H1 (cell line): ENCODE measurements at regions not wholly inside any gene's neighbourhood (a gene's known extent, or its start where the extent isn't known, plus 50 kb on each side); places are given as distances from the start of the nearest gene placed in this dataset.

Experiments used
- CTCF ChIA-PET: fragments of 300-600 bp; sonication (Branson Sonifier 250); formaldehyde crosslinking; loops from one replicate; lab custom pipeline; 2021; ENCODE audit not compliant: partially characterized antibody; lab: Charles Lee
- POLR2A ChIA-PET: fragments of 300-600 bp; sonication (Branson Sonifier 250); formaldehyde crosslinking; loops from one replicate; lab custom pipeline; 2021; ENCODE audit warnings: inconsistent platforms; ENCODE audit not compliant: partially characterized antibody; lab: Charles Lee
- DNase-seq, 2 experiments: peaks; one replicate each; pipeline versions ENCODE4 v3.0.0 to v3.0.0-alpha.2; 2010 to 2022; ENCODE audit warnings: low spot score in 2 of 2, low read depth in 1 of 2, mixed read lengths in 1 of 2
- FAIRE-seq: peaks from 2 replicates; lab custom pipeline; 2011; peaks lifted over from hg19 to GRCh38; lab: Jason Lieb, UNC
- H2AFZ ChIP-seq: 2 replicates; pipeline ENCODE4 v1.8.1; 2012; ENCODE audit warnings: low read length, inconsistent platforms
- H2AK5ac ChIP-seq: 2 replicates; pipeline ENCODE4 v1.6.1; 2013; ENCODE audit warnings: low read depth, low read length
- H2BK120ac ChIP-seq: replicated peaks from 2 replicates; pipeline ENCODE3; 2013; ENCODE audit warnings: low read depth, low read length, inconsistent platforms
- H2BK12ac ChIP-seq: 2 replicates; pipeline ENCODE4 v1.6.1; 2013; ENCODE audit warnings: low read depth, low read length
- H2BK15ac ChIP-seq: 2 replicates; pipeline ENCODE4 v1.6.1; 2013; ENCODE audit warnings: low read length
- H2BK20ac ChIP-seq: 2 replicates; pipeline ENCODE4 v1.6.1; 2013; ENCODE audit warnings: low read length
- H2BK5ac ChIP-seq: 2 replicates; pipeline ENCODE4 v1.6.1; 2013; ENCODE audit warnings: low read depth, low read length
- H3K14ac ChIP-seq: 2 replicates; pipeline ENCODE4 v1.6.1; 2013; ENCODE audit warnings: inconsistent platforms; ENCODE audit not compliant: insufficient read length
- H3K18ac ChIP-seq: 2 replicates; pipeline ENCODE4 v1.6.1; 2013; ENCODE audit warnings: low read length; ENCODE audit errors: extremely low read depth
- H3K23ac ChIP-seq: 2 replicates; pipeline ENCODE4 v1.6.1; 2013; ENCODE audit warnings: inconsistent platforms; ENCODE audit not compliant: insufficient read length
- H3K23me2 ChIP-seq: 2 replicates; pipeline ENCODE4 v1.6.1; 2013; ENCODE audit warnings: low read depth, low read length
- H3K27ac ChIP-seq: 2 replicates; pipeline ENCODE4 v1.6.1; 2011; ENCODE audit warnings: low read depth, low read length, inconsistent platforms
- H3K27me3 ChIP-seq, 4 experiments: replicated peaks in 1 of 4; 1 replicate in 1 of 4; 2 replicates in 3 of 4; pipeline versions ENCODE4 v1.6.1 to v1.8.1; 2011 to 2013; ENCODE audit warnings: low read length in 3 of 4, mild to moderate bottlenecking in 3 of 4, inconsistent platforms in 2 of 4, mixed read lengths in 2 of 4, moderate library complexity in 1 of 4; ENCODE audit not compliant: control insufficient read depth in 3 of 4, insufficient read depth in 3 of 4; ENCODE audit errors: extremely low read depth in 1 of 4
- H3K36me3 ChIP-seq, 4 experiments: 2 replicates each; pipeline versions ENCODE4 v1.6.1 to v1.8.1; 2011 to 2013; ENCODE audit warnings: mild to moderate bottlenecking in 4 of 4, low read length in 3 of 4, moderate library complexity in 2 of 4, control low read depth in 1 of 4, inconsistent platforms in 1 of 4; ENCODE audit not compliant: insufficient read depth in 4 of 4, control insufficient read depth in 2 of 4
- H3K4ac ChIP-seq: replicated peaks from 2 replicates; pipeline ENCODE3; 2013; ENCODE audit warnings: low read length, low read depth, mixed read lengths, inconsistent platforms; ENCODE audit not compliant: insufficient read length
- H3K4me1 ChIP-seq, 4 experiments: replicated peaks in 1 of 4; 1 replicate in 1 of 4; 2 replicates in 3 of 4; pipeline versions ENCODE4 v1.6.1 to v1.8.1; 2011 to 2013; ENCODE audit warnings: low read length in 3 of 4, inconsistent platforms in 2 of 4, mixed read lengths in 1 of 4; ENCODE audit not compliant: insufficient read depth in 4 of 4, control insufficient read depth in 3 of 4
- H3K4me2 ChIP-seq, 2 experiments: 2 replicates each; pipeline versions ENCODE4 v1.6.1 to v1.8.1; 2011 to 2013; ENCODE audit warnings: low read depth in 2 of 2, low read length in 2 of 2, control low read depth in 1 of 2, inconsistent platforms in 1 of 2, mild to moderate bottlenecking in 1 of 2; ENCODE audit not compliant: insufficient read depth in 1 of 2
- H3K4me3 ChIP-seq, 4 experiments: fragments of 200-600, 300-600 bp in 1 of 4; sonication (generic), shearing (Covaris generic), sonication (Bioruptor Twin) in 1 of 4; 2 replicates each; pipeline versions ENCODE4 v1.5.1 to v1.8.1; 2011 to 2016; ENCODE audit warnings: low read length in 4 of 4, low read depth in 3 of 4, control low read depth in 2 of 4, inconsistent platforms in 2 of 4, mild to moderate bottlenecking in 2 of 4, mixed read lengths in 1 of 4, moderate library complexity in 1 of 4; ENCODE audit not compliant: insufficient read depth in 2 of 4; ENCODE audit errors: extremely low read depth in 1 of 4
- H3K56ac ChIP-seq: replicated peaks from 2 replicates; pipeline ENCODE3; 2013; ENCODE audit warnings: low read depth, mild to moderate bottlenecking, mixed read lengths, low read length, inconsistent platforms; ENCODE audit not compliant: insufficient read length
- H3K79me1 ChIP-seq: 2 replicates; pipeline ENCODE4 v1.6.1; 2013; ENCODE audit warnings: low read depth, low read length, control low read depth
- H3K79me2 ChIP-seq, 2 experiments: 2 replicates each; pipeline versions ENCODE4 v1.6.1 to v1.8.1; 2012 to 2013; ENCODE audit warnings: low read length in 2 of 2, mild to moderate bottlenecking in 2 of 2, inconsistent platforms in 1 of 2; ENCODE audit not compliant: insufficient read depth in 2 of 2, control insufficient read depth in 1 of 2
- H3K9ac ChIP-seq, 4 experiments: replicated peaks in 1 of 4; 1 replicate in 1 of 4; 2 replicates in 3 of 4; pipeline versions ENCODE4 v1.6.1 to v1.8.1; 2011 to 2013; ENCODE audit warnings: low read depth in 3 of 4, low read length in 3 of 4, control low read depth in 2 of 4, mild to moderate bottlenecking in 2 of 4, moderate library complexity in 2 of 4, inconsistent platforms in 1 of 4; ENCODE audit errors: extremely low read depth in 1 of 4
- H3K9me3 ChIP-seq, 2 experiments: 2 replicates each; pipeline versions ENCODE4 v1.6.1 to v1.8.1; 2012 to 2013; ENCODE audit warnings: mild to moderate bottlenecking in 2 of 2, moderate library complexity in 2 of 2, control low read depth in 1 of 2, inconsistent platforms in 1 of 2, low read depth in 1 of 2, low read length in 1 of 2, mixed read lengths in 1 of 2; ENCODE audit not compliant: insufficient read depth in 2 of 2
- H4K20me1 ChIP-seq, 2 experiments: replicated peaks in 1 of 2; 2 replicates each; pipeline versions ENCODE3 to v1.8.1; 2011 to 2013; ENCODE audit warnings: inconsistent platforms in 2 of 2, low read length in 2 of 2, mild to moderate bottlenecking in 1 of 2; ENCODE audit not compliant: insufficient read depth in 2 of 2, control insufficient read depth in 1 of 2
- H4K5ac ChIP-seq: 2 replicates; pipeline ENCODE4 v1.6.1; 2013; ENCODE audit warnings: low read length, low read depth, mixed read lengths, inconsistent platforms; ENCODE audit not compliant: insufficient read length
- H4K8ac ChIP-seq: 2 replicates; pipeline ENCODE4 v1.8.0; 2013; ENCODE audit warnings: mild to moderate bottlenecking, moderate library complexity, low read length, inconsistent platforms; ENCODE audit not compliant: insufficient read depth; ENCODE audit errors: extremely low read depth
- H4K91ac ChIP-seq: replicated peaks from 2 replicates; pipeline ENCODE3; 2013; ENCODE audit warnings: low read length, mixed read lengths, inconsistent platforms; ENCODE audit not compliant: insufficient read length
- CEBPB ChIP-seq: IDR thresholded peaks from 2 replicates; pipeline ENCODE4 v1.6.1; 2012; ENCODE audit warnings: low read depth, low read length
- RAD21 ChIP-seq, 2 experiments: IDR thresholded peaks in 1 of 2; conservative IDR thresholded peaks in 1 of 2; 2 replicates each; pipeline ENCODE4 v1.6.1; 2011; ENCODE audit warnings: low read depth in 2 of 2, low read length in 2 of 2, improper control_type of control experiment in 1 of 2, inconsistent platforms in 1 of 2, mild to moderate bottlenecking in 1 of 2, moderate library complexity in 1 of 2
- RBBP5 ChIP-seq: IDR thresholded peaks from 2 replicates; pipeline ENCODE4 v1.7.1; 2012; ENCODE audit warnings: low read depth, mild to moderate bottlenecking, inconsistent platforms, low read length, moderate library complexity, borderline replicate concordance
- SP4 ChIP-seq: IDR thresholded peaks from 2 replicates; pipeline ENCODE4 v1.6.1; 2012; ENCODE audit warnings: low read length, inconsistent platforms
- TEAD4 ChIP-seq: IDR thresholded peaks from 2 replicates; pipeline ENCODE4 v1.6.1; 2012; ENCODE audit warnings: low read depth, low read length, inconsistent platforms, mixed read lengths
- WGBS, 2 experiments: shearing (Covaris generic) in 1 of 2; methylation state at CpG; one replicate each; pipeline versions ENCODE4 v1.1.6 to v1.1.7; 2013 to 2015; ENCODE audit warnings: low lambda C conversion rate in 2 of 2, mixed read lengths in 2 of 2, inconsistent platforms in 1 of 2, low coverage in 1 of 2, missing lambda C conversion rate in 1 of 2; ENCODE audit not compliant: insufficient replicate concordance in 2 of 2, insufficient coverage in 1 of 2, insufficient read length in 1 of 2; ENCODE audit errors: extremely low coverage in 1 of 2, missing lambda C conversion rate in 1 of 2; 5-methylcytosine and 5-hydroxymethylcytosine counted together

- H3K79me2 ChIP-seq = no peaks in the 10 kb centered on the region
- H3K4me2 ChIP-seq = no peak overlapping the region
- H3K4ac ChIP-seq = no peak overlapping the region
- H2BK120ac ChIP-seq = no peak overlapping the region
- H3K79me1 ChIP-seq = no peaks in the 10 kb centered on the region
- no peaks in the 10 kb centered on the region for H3K4me1 ChIP-seq
- DNase-seq (no peak), FAIRE-seq (no peak)
- H4K8ac ChIP-seq = no peak overlapping the region
- H3K4me3 ChIP-seq = no peak overlapping the region
- H3K9me3 ChIP-seq = no peaks in the 10 kb centered on the region
- H3K23ac ChIP-seq = no peak overlapping the region
- no peak overlapping the region for H2AFZ ChIP-seq
- H3K56ac ChIP-seq = no peak overlapping the region
- H3K9ac ChIP-seq = no peak overlapping the region
- no peak overlapping the region for H2BK15ac ChIP-seq
- no peak overlapping the region for H4K91ac ChIP-seq
- no peak overlapping the region for H3K18ac ChIP-seq
- H3K23me2 ChIP-seq = no peaks in the 10 kb centered on the region
- H2AK5ac ChIP-seq = no peak overlapping the region
- ChIA-PET CTCF (no interaction called here), POLR2A (no interaction called here)
- no peak overlapping the region for H2BK12ac ChIP-seq
- no peaks in the 10 kb centered on the region for H4K20me1 ChIP-seq
- no peaks in the 10 kb centered on the region for H3K27me3 ChIP-seq
- no peak overlapping the region for H4K5ac ChIP-seq
- no peak overlapping the region for H3K27ac ChIP-seq
- 83% methylated on average over 2 of the region's 2 CpGs; no CpG with 5 or more reads in 1 of the 2 experiments for WGBS, 2 experiments
- H3K14ac ChIP-seq = no peak overlapping the region
- TF ChIP-seq SP4 (no peak), CEBPB (peak; percentile 58; the same call in 1 of the 2 replicates), TEAD4 (no peak), RAD21 (IDR thresholded peaks at IDR 0.05 in 1 of 2, conservative IDR thresholded peaks at IDR 0.05 in 1 of 2; ENCODE audit: low read depth in 2 of 2, low read length in 2 of 2) (no peak), RBBP5 (no peak)
- no peaks in the 10 kb centered on the region for H3K36me3 ChIP-seq
- no peak overlapping the region for H2BK20ac ChIP-seq
- H2BK5ac ChIP-seq = no peak overlapping the region
Measured at GRCh38 chrX:76922100-76922499, 494.6 kb downstream of the MAGEE1 start.
